Kidney (tissue), 13 donors: ENCODE measurements at regions not wholly inside any gene's neighbourhood (a gene's known extent, or its start where the extent isn't known, plus 50 kb on each side); places are given as distances from the start of the nearest gene placed in this dataset.

Experiments used
- DNase-seq, 5 donors: peaks; one replicate each; pipeline ENCODE4 v3.0.0-alpha.2; 2013 to 2020
- FAIRE-seq: peaks from 2 replicates; lab custom pipeline; 2012; peaks lifted over from hg19 to GRCh38; lab: Jason Lieb, UNC
- H3K27ac ChIP-seq, 2 donors: one replicate each; pipeline ENCODE4 v1.7.0; 2013; ENCODE audit warnings: low read depth in 2 of 2, low read length in 2 of 2, inconsistent platforms in 1 of 2
- H3K27me3 ChIP-seq: one replicate; pipeline ENCODE4 v1.7.1; 2013; ENCODE audit warnings: low read length, inconsistent platforms; ENCODE audit not compliant: control insufficient read depth, insufficient read depth
- H3K36me3 ChIP-seq, 3 donors: one replicate each; pipeline versions ENCODE4 v1.7.0 to v1.7.1; 2013; ENCODE audit warnings: low read length in 3 of 3, control low read depth in 1 of 3, inconsistent platforms in 1 of 3; ENCODE audit not compliant: insufficient read depth in 3 of 3, control insufficient read depth in 2 of 3
- H3K4me1 ChIP-seq, 3 donors: one replicate each; pipeline versions ENCODE4 v1.7.0 to v1.7.1; 2013; ENCODE audit warnings: low read length in 3 of 3, inconsistent platforms in 1 of 3, low read depth in 1 of 3; ENCODE audit not compliant: control insufficient read depth in 2 of 3, insufficient read depth in 2 of 3
- H3K4me3 ChIP-seq, 3 donors: one replicate each; pipeline versions ENCODE4 v1.7.0 to v1.8.1; 2013; ENCODE audit warnings: low read length in 3 of 3, control low read depth in 1 of 3, inconsistent platforms in 1 of 3
- H3K9ac ChIP-seq, 3 donors: one replicate each; pipeline versions ENCODE4 v1.7.0 to v1.7.1; 2013; ENCODE audit warnings: low read length in 3 of 3, control low read depth in 1 of 3, inconsistent platforms in 1 of 3
- H3K9me3 ChIP-seq, 3 donors: one replicate each; pipeline versions ENCODE4 v1.7.0 to v1.7.1; 2013; ENCODE audit warnings: low read length in 3 of 3, control low read depth in 1 of 3, inconsistent platforms in 1 of 3; ENCODE audit not compliant: control insufficient read depth in 2 of 3, insufficient read depth in 1 of 3
- CTCF ChIP-seq: IDR thresholded peaks from 3 replicates; pipeline ENCODE4 v1.5.1; 2012; ENCODE audit warnings: mild to moderate bottlenecking, moderate library complexity, borderline replicate concordance; ENCODE audit not compliant: insufficient read depth; ENCODE audit errors: extremely low read depth
- intact Hi-C: fragments of 100-400 bp; cut with DNase I; formaldehyde crosslinking; loops from one replicate; pipeline ENCODE4 v1.11.1; 2022
- donor health status: control.
- donor health status: control.
- donor health status: control.
- donor health status: control.
- donor health status: control.
- donor health status: DM: yes; HTN: yes; CAD: no.
- donor health status: Normal renal cell carcinoma (clear cell type).

- no peak overlapping the region for H3K9ac ChIP-seq
- H3K27ac ChIP-seq, result no peak overlapping the region
- H3K4me3 ChIP-seq, result no peak overlapping the region
- H3K9me3 ChIP-seq, result no peaks in the 10 kb centered on the region
- no peaks in the 10 kb centered on the region for H3K27me3 ChIP-seq
- no peak for TF ChIP-seq CTCF
- FAIRE-seq (no peak), DNase-seq (no peak)
- intact Hi-C loops, result no loop called here
- H3K4me1 ChIP-seq, result no peaks in the 10 kb centered on the region
- no peaks in the 10 kb centered on the region for H3K36me3 ChIP-seq
These were observed 421.5 kb downstream of the ZNF521 start for GRCh38 chr18:24930478-24930877.

- DNase-seq (peak in 2 of 5 donors; percentile 37 to 54), FAIRE-seq (no peak)
- intact Hi-C loops, result no loop called here
- TF ChIP-seq CTCF, result no peak
- no peak overlapping the region for H3K9ac ChIP-seq
- H3K36me3 ChIP-seq, result no peaks in the 10 kb centered on the region
- no peaks in the 10 kb centered on the region for H3K27me3 ChIP-seq
- no peak overlapping the region for H3K27ac ChIP-seq
- H3K4me1 ChIP-seq, result no peaks in the 10 kb centered on the region
- H3K9me3 ChIP-seq, result no peaks in the 10 kb centered on the region
- no peak overlapping the region for H3K4me3 ChIP-seq
These were observed 421.0 kb downstream of the ZNF521 start for GRCh38 chr18:24930971-24931370.

DNA sequence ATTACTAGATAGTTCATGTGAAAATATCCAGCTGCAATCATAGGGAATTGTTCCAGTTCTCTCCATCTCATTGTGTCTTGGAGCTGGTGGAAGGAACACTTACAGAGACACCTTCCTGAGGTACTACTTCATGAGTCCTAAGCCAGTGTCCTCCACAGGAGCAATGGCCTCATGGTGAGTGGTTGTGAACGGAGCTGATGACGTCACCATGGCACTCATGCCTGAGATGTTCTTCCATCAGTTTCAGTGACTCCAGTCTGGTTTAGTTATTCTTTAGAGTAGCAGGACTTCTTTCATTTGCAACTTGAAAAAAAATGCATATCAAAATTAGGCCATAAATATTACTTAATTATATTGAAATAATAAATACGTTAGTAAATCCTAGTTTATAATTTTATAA, 418.6 kb downstream of the ZNF521 start:
- Histone ChIP-seq H3K4me1 (no peaks in the 10 kb centered on the region), H3K9ac (no peak overlapping the region), H3K27me3 (no peaks in the 10 kb centered on the region), H3K36me3 (no peaks in the 10 kb centered on the region), H3K9me3 (no peaks in the 10 kb centered on the region), H3K4me3 (no peak overlapping the region), H3K27ac (no peak overlapping the region)
- intact Hi-C loops, result no loop called here
- no peak for DNase-seq
- no peak for TF ChIP-seq CTCF
- no peak for FAIRE-seq

DNA sequence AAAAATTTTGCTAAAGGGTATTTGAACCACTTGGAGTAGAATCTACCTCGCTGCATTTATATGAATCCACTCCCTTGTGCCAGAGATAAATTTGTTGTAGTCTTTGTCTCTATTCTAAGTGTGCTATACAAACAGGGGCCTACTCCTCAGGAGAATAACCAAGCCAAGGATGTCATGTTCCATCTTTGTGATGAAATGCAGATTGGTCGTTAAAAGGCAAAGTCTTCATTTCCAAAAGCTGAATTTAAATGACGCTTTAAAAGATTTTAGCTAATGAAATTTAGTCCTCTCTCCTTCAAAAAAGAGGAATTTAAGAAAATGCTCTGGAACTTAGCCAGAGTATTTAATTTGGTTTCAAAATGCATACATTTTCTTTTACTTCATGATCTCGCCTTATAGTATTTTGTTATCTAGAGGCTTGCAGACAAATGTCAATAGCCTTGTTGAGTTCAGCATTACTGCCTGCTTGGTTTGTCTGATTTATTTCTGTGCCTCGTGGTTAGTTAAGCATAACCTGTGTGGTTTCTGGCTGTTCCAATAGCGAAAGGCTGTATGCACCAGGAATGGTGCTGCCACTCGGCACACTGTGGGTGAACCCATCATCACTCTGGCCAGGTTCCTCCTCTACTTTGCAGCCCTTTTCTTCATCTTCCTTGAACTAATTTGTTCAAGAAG, 417.6 kb downstream of the ZNF521 start:
- Histone ChIP-seq H3K4me1 (no peaks in the 10 kb centered on the region), H3K9me3 (no peaks in the 10 kb centered on the region), H3K4me3 (no peak overlapping the region), H3K27ac (no peak overlapping the region), H3K36me3 (no peaks in the 10 kb centered on the region), H3K9ac (no peak overlapping the region), H3K27me3 (no peaks in the 10 kb centered on the region)
- intact Hi-C loops, result no loop called here
- TF ChIP-seq CTCF, result no peak
- DNase-seq, result peak in 1 of 5 donors; percentile 12
- no peak for FAIRE-seq
